Ectodermal cell (in vitro differentiated cells): ENCODE measurements at regions not wholly inside any gene's neighbourhood (a gene's known extent, or its start where the extent isn't known, plus 50 kb on each side); places are given as distances from the start of the nearest gene placed in this dataset.

Experiments used
- H3K27ac ChIP-seq: 2 replicates; pipeline ENCODE4 v1.7.0; 2013; ENCODE audit warnings: mild to moderate bottlenecking, low read depth, low read length; ENCODE audit not compliant: insufficient read depth, poor library complexity, severe bottlenecking
- H3K27me3 ChIP-seq: 2 replicates; pipeline ENCODE4 v1.7.0; 2013; ENCODE audit warnings: mild to moderate bottlenecking, low read length; ENCODE audit not compliant: insufficient read depth, control insufficient read depth, poor library complexity, severe bottlenecking
- H3K36me3 ChIP-seq: one replicate; pipeline ENCODE4 v1.7.0; 2013; ENCODE audit warnings: low read length; ENCODE audit not compliant: control insufficient read depth, insufficient read depth
- H3K4me1 ChIP-seq: one replicate; pipeline ENCODE4 v1.7.0; 2013; ENCODE audit warnings: low read length; ENCODE audit not compliant: control insufficient read depth, insufficient read depth
- H3K4me3 ChIP-seq: 2 replicates; pipeline ENCODE4 v1.7.0; 2013; ENCODE audit warnings: low read depth, low read length, control low read depth; ENCODE audit not compliant: insufficient read depth
- H3K9me3 ChIP-seq: 2 replicates; pipeline ENCODE4 v1.7.0; 2013; ENCODE audit warnings: mild to moderate bottlenecking, low read length, moderate library complexity; ENCODE audit not compliant: control insufficient read depth
- WGBS, 2 experiments: methylation state at CpG; one replicate each; pipeline ENCODE4 v1.1.7; 2013; ENCODE audit warnings: missing lambda C conversion rate in 2 of 2; 5-methylcytosine and 5-hydroxymethylcytosine counted together

GRCh38 chr15:95903352-95903751, 427.1 kb upstream of the NR2F2 start:
- no peaks in the 10 kb centered on the region for H3K4me1 ChIP-seq
- no peak overlapping the region for H3K4me3 ChIP-seq
- no peaks in the 10 kb centered on the region for H3K27me3 ChIP-seq
- no peaks in the 10 kb centered on the region for H3K9me3 ChIP-seq
- H3K36me3 ChIP-seq = no peaks in the 10 kb centered on the region
- H3K27ac ChIP-seq = no peak overlapping the region
- WGBS, 2 experiments = 89 to 95% methylated on average over 4 of the region's 4 CpGs

GRCh38 chr15:95910643-95911212, 419.8 kb upstream of the NR2F2 start:
- H3K9me3 ChIP-seq = no peaks in the 10 kb centered on the region
- H3K36me3 ChIP-seq = no peaks in the 10 kb centered on the region
- 2% methylated on average over 11 of the region's 11 CpGs for WGBS, 2 experiments
- no peak overlapping the region for H3K4me3 ChIP-seq
- no peak overlapping the region for H3K27ac ChIP-seq
- H3K27me3 ChIP-seq = no peaks in the 10 kb centered on the region
- peaks cover 25% of the 10 kb centered on the region for H3K4me1 ChIP-seq

- Histone ChIP-seq H3K27ac (no peak overlapping the region), H3K27me3 (no peaks in the 10 kb centered on the region), H3K36me3 (no peaks in the 10 kb centered on the region), H3K4me3 (no peak overlapping the region), H3K4me1 (peaks cover 25% of the 10 kb centered on the region), H3K9me3 (no peaks in the 10 kb centered on the region)
- 49% methylated on average over 11 of the region's 11 CpGs for WGBS, 2 experiments
Measured at GRCh38 chr15:95911570-95912279, 418.8 kb upstream of the NR2F2 start.

- peaks cover 25% of the 10 kb centered on the region for H3K4me1 ChIP-seq
- 64 to 66% methylated on average over 7 of the region's 7 CpGs for WGBS, 2 experiments
- no peak overlapping the region for H3K27ac ChIP-seq
- no peaks in the 10 kb centered on the region for H3K36me3 ChIP-seq
- no peaks in the 10 kb centered on the region for H3K9me3 ChIP-seq
- H3K27me3 ChIP-seq = no peaks in the 10 kb centered on the region
- H3K4me3 ChIP-seq = no peak overlapping the region
Measured at GRCh38 chr15:95912280-95912625, 418.2 kb upstream of the NR2F2 start.

GRCh38 chr15:95912728-95913127, 417.8 kb upstream of the NR2F2 start:
- Histone ChIP-seq H3K27ac (no peak overlapping the region), H3K27me3 (no peaks in the 10 kb centered on the region), H3K4me3 (no peak overlapping the region), H3K9me3 (no peaks in the 10 kb centered on the region), H3K4me1 (peaks cover 25% of the 10 kb centered on the region), H3K36me3 (no peaks in the 10 kb centered on the region)
- WGBS, 2 experiments = 96% methylated on average over 2 of the region's 2 CpGs

- WGBS, 2 experiments = 92 to 94% methylated on average over 2 to 3 of the region's 3 CpGs
- Histone ChIP-seq H3K27ac (no peak overlapping the region), H3K36me3 (no peaks in the 10 kb centered on the region), H3K9me3 (no peaks in the 10 kb centered on the region), H3K4me1 (peaks cover 6% of the 10 kb centered on the region), H3K4me3 (no peak overlapping the region), H3K27me3 (no peaks in the 10 kb centered on the region)
Measured at GRCh38 chr15:95916568-95916967, 413.9 kb upstream of the NR2F2 start.

GRCh38 chr15:95918525-95918924, 412.0 kb upstream of the NR2F2 start:
- no peaks in the 10 kb centered on the region for H3K27me3 ChIP-seq
- no peaks in the 10 kb centered on the region for H3K4me1 ChIP-seq
- no peaks in the 10 kb centered on the region for H3K36me3 ChIP-seq
- WGBS, 2 experiments = 90 to 98% methylated on average over 3 of the region's 3 CpGs
- no peaks in the 10 kb centered on the region for H3K9me3 ChIP-seq
- H3K4me3 ChIP-seq = no peak overlapping the region
- H3K27ac ChIP-seq = no peak overlapping the region

- Histone ChIP-seq H3K4me1 (no peaks in the 10 kb centered on the region), H3K27ac (no peak overlapping the region), H3K4me3 (no peak overlapping the region), H3K27me3 (no peaks in the 10 kb centered on the region), H3K36me3 (no peaks in the 10 kb centered on the region), H3K9me3 (no peaks in the 10 kb centered on the region)
- WGBS, 2 experiments = 91 to 96% methylated on average over 1 of the region's 1 CpG
Measured at GRCh38 chr15:95919460-95919859, 411.0 kb upstream of the NR2F2 start.

GRCh38 chr15:95921404-95921803, 409.1 kb upstream of the NR2F2 start:
- Histone ChIP-seq H3K27ac (no peak overlapping the region), H3K4me1 (no peaks in the 10 kb centered on the region), H3K9me3 (no peaks in the 10 kb centered on the region), H3K36me3 (no peaks in the 10 kb centered on the region), H3K4me3 (no peak overlapping the region), H3K27me3 (no peaks in the 10 kb centered on the region)

GRCh38 chr15:95922431-95922830, 408.1 kb upstream of the NR2F2 start:
- WGBS, 2 experiments = 92 to 94% methylated on average over 7 of the region's 7 CpGs
- H3K4me1 ChIP-seq = no peaks in the 10 kb centered on the region
- no peak overlapping the region for H3K4me3 ChIP-seq
- H3K27ac ChIP-seq = no peak overlapping the region
- no peaks in the 10 kb centered on the region for H3K27me3 ChIP-seq
- no peaks in the 10 kb centered on the region for H3K36me3 ChIP-seq
- H3K9me3 ChIP-seq = no peaks in the 10 kb centered on the region
